Hematopoietic multipotent progenitor cell treated with erythropoietin and hydrocortisone succinate and interleukin-3 and kit ligand, for 17 days (in vitro differentiated cells): ENCODE measurements at regions not wholly inside any gene's neighbourhood (a gene's known extent, or its start where the extent isn't known, plus 50 kb on each side); places are given as distances from the start of the nearest gene placed in this dataset.

Experiments
- DNase-seq: peaks from one replicate; pipeline ENCODE4 v3.0.0-alpha.2; 2015; ENCODE audit warnings: low spot score

DNA sequence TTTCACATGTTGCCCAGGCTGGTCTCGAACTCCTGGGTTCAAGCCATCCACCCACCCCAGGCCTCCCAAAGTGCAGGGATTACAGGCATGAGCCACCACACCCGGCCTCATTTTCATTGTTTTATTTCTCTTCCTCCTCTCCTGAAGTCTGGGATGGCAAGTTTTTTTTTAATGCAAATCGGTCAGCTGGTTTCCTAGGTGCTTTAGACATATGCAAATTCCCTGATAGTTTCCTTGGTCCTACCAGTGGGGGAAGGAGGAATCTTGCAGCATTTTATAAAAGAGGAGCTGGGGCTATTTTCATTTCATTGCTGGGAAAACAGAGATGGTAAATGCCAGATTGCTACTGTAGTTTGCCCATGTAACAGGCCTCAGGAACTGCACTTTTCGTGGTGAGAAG, 179.4 kb downstream of the ACTL7B start:
- no peak for DNase-seq

DNA sequence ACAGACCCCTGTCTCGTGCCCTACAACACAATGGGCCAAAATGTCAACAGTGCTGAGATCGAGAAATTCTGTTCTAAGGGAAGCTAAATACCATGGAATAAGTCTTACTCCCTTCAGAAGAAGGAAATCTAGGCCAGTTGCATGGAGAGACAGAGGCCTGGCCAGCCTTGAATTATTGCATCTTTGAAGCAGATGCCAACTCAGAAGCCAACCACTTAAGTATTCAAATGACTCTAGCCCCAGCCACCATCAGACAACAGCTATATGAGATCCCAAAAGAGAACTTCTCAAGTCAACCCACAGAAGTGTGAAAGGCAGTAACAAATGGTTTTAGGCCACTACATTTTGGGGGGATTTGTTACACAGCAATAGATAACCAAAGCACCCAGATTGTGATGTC, 180.1 kb downstream of the ACTL7B start:
- DNase-seq = no peak

GRCh38 chr9:108674766-108675530, 180.8 kb downstream of the ACTL7B start:
- DNase-seq = no peak

- no peak for DNase-seq
Observed at GRCh38 chr9:108673386-108673785, 182.4 kb downstream of the ACTL7B start.

GRCh38 chr9:108672475-108673190, 183.2 kb downstream of the ACTL7B start:
- no peak for DNase-seq

- DNase-seq = no peak
Observed at GRCh38 chr9:108671794-108672193, 184.0 kb downstream of the ACTL7B start.

GRCh38 chr9:108671176-108671575, 184.6 kb downstream of the ACTL7B start:
- no peak for DNase-seq

DNA sequence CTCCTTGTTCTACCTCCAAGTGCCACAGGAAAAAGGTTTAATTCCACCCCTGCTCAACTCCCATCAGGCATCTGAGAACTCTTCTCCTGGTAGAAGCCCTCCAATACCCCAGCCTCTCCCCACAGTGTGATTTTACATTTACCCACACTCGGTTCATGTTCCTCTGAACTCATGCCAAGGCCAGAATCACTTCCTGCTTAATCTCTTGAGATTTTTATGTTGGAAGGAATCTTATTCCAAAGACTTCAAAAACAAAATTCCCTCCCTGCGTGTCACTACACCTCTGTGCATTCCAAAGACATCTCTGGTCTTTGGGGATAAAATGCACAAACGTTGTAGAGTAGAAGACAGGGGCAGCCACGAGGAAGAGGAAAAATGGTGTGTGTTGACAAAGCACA, 186.8 kb downstream of the ACTL7B start:
- no peak for DNase-seq

- DNase-seq = no peak
Observed at GRCh38 chr9:108668191-108668937, 187.4 kb downstream of the ACTL7B start.

GRCh38 chr9:108666240-108666784, 189.5 kb downstream of the ACTL7B start:
- DNase-seq = no peak

GRCh38 chr9:108665521-108666239, 190.1 kb downstream of the ACTL7B start:
- no peak for DNase-seq

DNA sequence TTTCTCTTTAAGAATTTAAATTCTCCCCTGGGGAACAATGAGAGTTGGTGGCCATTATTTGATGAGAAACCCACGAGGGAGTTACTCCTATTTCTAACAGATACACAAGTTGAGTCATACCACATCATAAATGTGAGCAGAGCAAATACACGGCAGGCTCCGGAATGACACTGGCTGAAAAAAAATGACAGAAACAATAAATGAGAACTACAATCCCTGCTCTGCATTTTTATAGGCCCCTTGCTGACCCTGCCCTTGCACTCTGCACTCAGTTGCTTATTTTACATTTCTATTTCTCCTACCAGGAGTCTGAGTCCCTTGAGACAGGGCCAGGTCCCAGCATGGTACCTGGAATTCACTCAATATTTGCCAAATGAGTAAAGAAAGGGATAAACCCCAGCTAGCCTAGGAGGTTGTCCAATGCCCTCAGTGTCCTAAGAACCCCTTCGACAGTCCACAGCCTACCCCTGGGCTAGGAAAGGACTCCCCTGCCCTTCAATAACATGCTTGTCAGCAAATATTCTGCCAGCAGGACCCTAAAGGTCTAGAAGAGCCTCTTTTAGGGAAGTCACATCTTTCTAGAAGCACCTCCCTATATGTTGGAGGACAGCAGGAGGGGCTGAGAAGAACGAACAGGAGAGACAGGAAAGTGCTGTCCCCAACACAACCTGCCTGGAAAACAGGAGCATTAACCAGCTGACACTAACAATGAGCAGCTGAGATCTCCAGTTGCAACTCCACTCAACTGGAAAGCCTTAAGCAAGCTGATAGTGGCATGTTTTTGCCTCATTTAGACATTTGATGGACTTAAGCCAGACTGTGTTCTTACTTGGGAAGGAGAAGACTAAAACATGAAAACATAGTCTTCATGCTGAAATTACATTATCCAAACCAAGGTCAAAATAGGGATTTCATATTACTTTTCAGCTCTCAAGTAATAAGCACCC, 191.2 kb downstream of the ACTL7B start:
- DNase-seq = no peak

DNA sequence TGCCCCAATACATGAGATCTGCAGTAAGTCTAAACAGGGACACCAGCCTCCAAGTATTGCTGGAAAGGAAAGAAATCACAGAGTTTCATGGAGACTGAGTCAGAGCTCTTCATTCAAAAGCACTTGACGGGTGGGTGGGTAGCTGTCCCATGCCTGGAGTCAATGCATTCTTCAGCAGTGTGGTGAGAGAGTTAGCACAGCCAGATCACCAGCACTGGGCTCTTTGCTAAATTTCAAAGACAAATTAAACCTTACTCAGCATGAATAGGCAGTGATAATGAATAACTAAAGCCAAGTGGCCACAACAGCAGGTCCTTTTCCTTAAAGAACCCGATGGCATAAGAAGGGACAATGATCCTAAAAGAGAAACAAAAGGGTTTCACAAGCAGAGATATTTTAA, 192.4 kb downstream of the ACTL7B start:
- DNase-seq = no peak

- no peak for DNase-seq
Observed at GRCh38 chr9:108662956-108663355, 192.8 kb downstream of the ACTL7B start.

DNA sequence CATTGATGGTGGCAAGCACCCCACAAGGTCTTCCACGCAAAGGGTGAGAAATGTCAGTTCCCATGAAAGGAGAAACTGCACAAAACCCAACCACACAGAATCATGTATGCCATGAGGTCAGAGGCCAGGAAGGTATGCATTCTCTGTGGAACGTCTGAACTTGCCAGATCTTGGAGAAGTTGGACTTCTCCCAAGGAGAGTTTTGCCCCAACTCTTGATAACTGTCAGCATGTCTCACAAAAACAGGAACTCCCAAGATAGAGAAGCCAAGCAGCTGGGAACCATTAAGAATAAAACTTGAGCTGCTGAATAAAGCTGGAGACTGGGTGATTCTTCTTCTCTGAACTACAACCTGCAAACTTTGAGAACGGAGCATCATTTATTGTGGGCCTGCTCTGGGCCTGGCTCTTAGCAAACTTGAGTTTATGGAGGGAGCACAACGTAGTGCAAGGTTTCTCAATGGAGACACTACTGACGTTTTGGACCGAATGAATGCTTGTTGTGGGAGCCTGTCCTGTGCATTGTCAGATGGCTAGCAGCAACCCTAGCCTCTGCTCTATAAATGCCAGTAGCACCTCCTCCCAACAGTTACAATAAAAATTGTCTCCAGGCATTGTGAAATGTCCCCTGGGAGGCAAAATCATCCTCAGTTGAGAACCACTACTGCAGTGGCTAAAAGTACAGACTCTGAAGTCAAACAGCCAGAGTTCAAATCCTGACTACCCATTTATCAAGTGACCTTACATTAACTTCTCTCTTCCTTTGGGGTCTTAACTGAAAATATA, 193.5 kb downstream of the ACTL7B start:
- DNase-seq = no peak

GRCh38 chr9:108656566-108656965, 199.2 kb downstream of the ACTL7B start:
- DNase-seq = no peak

DNA sequence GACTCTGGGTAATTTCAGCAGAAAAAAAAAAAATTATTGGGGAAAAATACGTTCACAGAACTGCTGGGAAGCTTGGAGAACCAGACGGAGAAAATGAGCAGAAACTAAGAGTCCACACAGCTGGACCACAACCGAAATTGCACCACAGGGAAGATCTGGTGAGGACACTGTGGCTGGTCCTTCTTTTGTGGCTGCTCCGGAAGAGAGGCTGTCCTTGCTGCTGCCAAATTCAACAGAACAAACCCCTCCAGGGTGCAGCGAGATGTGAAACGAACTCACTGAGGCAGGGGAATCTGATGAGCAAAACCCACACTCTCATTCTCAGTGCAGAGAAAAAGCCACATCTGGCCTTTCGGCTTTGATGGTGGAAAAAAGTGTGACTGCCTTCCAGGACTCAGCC, 200.0 kb downstream of the ACTL7B start:
- DNase-seq = no peak

GRCh38 chr9:108654566-108654965, 201.2 kb downstream of the ACTL7B start:
- no peak for DNase-seq

DNA sequence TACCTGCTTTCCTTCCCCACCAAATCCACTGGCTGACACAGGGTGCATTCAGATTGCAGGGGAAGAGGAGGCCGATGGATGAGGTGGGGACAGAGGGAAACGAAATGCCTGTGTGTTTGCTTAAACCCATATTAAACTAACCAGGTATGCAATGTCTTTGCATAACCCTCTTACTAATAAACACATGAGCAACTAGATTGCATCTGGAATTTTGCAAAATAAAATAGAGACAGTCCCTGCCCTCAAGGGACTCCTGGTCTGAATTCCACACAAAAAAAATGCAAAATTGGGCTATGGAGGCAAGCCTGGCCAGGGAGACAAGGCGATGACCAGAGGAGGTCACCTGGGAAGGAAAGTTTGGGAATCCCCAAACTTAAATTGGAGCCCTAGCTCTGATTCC, 202.9 kb downstream of the ACTL7B start:
- no peak for DNase-seq

- DNase-seq = no peak
Observed at GRCh38 chr9:108650826-108651225, 205.0 kb downstream of the ACTL7B start.
